ENCODE measurements at regions not wholly inside any gene's neighbourhood (a gene's known extent, or its start where the extent isn't known, plus 50 kb on each side); places are given as distances from the start of the nearest gene placed in this dataset.

GRCh38 chr6:22015944-22016343 is 280.9 kb downstream of the PRL start:
- TF ChIP-seq EZH2phosphoT487 (IDR thresholded peaks at IDR 0.05; ENCODE audit: borderline replicate concordance) (no peak), CTCF (conservative IDR thresholded peaks at IDR 0.05; ENCODE audit: low read length) (no peak)

Measured in Loucy (cell line).